PFSK-1 (cell line): ENCODE measurements at regions not wholly inside any gene's neighbourhood (a gene's known extent, or its start where the extent isn't known, plus 50 kb on each side); places are given as distances from the start of the nearest gene placed in this dataset.

Experiments used
- POLR2AphosphoS5 ChIP-seq: IDR thresholded peaks from 2 replicates; pipeline ENCODE4 v1.6.1; 2012; ENCODE audit warnings: low read depth, mild to moderate bottlenecking, control low read depth, low read length, moderate library complexity
- SIN3A ChIP-seq: IDR thresholded peaks from 2 replicates; pipeline ENCODE4 v1.6.1; 2012; ENCODE audit warnings: mild to moderate bottlenecking, low read length, moderate library complexity, borderline replicate concordance; ENCODE audit not compliant: insufficient read depth
- TF ChIP-seq, protein P1 (sequence below), 2 experiments: IDR thresholded peaks; 2 replicates each; pipeline versions ENCODE4 v1.6.1 to v1.8.0; 2011 to 2012; ENCODE audit warnings: low read depth in 2 of 2, low read length in 2 of 2, control low read depth in 1 of 2, inconsistent platforms in 1 of 2, mild to moderate bottlenecking in 1 of 2, moderate library complexity in 1 of 2; ENCODE audit not compliant: insufficient read depth in 1 of 2

DNA sequence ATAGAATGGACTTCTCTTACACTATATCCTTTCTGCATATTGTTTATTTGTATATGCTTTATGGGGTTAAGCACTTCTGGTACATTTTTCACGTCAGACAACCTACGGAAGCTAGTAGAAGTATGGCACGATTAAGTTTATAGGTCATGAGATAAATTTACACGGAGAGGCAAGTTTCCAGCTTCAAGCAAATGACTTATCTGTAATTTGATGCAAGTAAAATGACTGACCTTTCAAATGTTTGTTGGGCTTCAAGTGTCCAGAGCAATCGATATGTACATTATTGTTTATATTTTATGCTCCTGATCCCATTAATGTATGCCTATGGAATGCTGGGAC lies 97.5 kb upstream of the EFEMP1 start:
- TF ChIP-seq POLR2AphosphoS5 (no peak), SIN3A (no peak)
- TF ChIP-seq, protein P1, sequence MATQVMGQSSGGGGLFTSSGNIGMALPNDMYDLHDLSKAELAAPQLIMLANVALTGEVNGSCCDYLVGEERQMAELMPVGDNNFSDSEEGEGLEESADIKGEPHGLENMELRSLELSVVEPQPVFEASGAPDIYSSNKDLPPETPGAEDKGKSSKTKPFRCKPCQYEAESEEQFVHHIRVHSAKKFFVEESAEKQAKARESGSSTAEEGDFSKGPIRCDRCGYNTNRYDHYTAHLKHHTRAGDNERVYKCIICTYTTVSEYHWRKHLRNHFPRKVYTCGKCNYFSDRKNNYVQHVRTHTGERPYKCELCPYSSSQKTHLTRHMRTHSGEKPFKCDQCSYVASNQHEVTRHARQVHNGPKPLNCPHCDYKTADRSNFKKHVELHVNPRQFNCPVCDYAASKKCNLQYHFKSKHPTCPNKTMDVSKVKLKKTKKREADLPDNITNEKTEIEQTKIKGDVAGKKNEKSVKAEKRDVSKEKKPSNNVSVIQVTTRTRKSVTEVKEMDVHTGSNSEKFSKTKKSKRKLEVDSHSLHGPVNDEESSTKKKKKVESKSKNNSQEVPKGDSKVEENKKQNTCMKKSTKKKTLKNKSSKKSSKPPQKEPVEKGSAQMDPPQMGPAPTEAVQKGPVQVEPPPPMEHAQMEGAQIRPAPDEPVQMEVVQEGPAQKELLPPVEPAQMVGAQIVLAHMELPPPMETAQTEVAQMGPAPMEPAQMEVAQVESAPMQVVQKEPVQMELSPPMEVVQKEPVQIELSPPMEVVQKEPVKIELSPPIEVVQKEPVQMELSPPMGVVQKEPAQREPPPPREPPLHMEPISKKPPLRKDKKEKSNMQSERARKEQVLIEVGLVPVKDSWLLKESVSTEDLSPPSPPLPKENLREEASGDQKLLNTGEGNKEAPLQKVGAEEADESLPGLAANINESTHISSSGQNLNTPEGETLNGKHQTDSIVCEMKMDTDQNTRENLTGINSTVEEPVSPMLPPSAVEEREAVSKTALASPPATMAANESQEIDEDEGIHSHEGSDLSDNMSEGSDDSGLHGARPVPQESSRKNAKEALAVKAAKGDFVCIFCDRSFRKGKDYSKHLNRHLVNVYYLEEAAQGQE (IDR thresholded peaks at IDR 0.05; ENCODE audit: insufficient read depth in 1 of 2, low read depth in 2 of 2, low read length in 2 of 2) = no peak
